ENCODE measurements at regions not wholly inside any gene's neighbourhood (a gene's known extent, or its start where the extent isn't known, plus 50 kb on each side); places are given as distances from the start of the nearest gene placed in this dataset.
"Not testable (repeated sequence)": the region's sequence is repeated elsewhere in the genome, so short reads cannot be mapped to it uniquely, and the experiment has no call there.

GRCh38 chr21:31530897-31531705, 128.4 kb upstream of the SOD1 start:
- no peak for DNase-seq

- DNase-seq, result no peak
These were observed 129.1 kb upstream of the SOD1 start for GRCh38 chr21:31530364-31530763.

- DNase-seq, result no peak
These were observed 130.1 kb upstream of the SOD1 start for GRCh38 chr21:31529406-31529805.

GRCh38 chr21:31526040-31526439, 133.5 kb upstream of the SOD1 start:
- no peak for DNase-seq

- DNase-seq, result no peak
These were observed 135.4 kb upstream of the SOD1 start for GRCh38 chr21:31524140-31524539.

- no peak for DNase-seq
These were observed 138.0 kb upstream of the SOD1 start for GRCh38 chr21:31521515-31521914.

- DNase-seq, result no peak
These were observed 138.9 kb upstream of the SOD1 start for GRCh38 chr21:31520561-31521098.

GRCh38 chr21:31518580-31518979, 140.9 kb upstream of the SOD1 start:
- DNase-seq, result no peak

GRCh38 chr21:31517664-31518414, 141.7 kb upstream of the SOD1 start:
- no peak for DNase-seq

GRCh38 chr21:31515253-31515652, 144.2 kb upstream of the SOD1 start:
- DNase-seq, result no peak

GRCh38 chr21:31514598-31514997, 144.9 kb upstream of the SOD1 start:
- DNase-seq, result no peak

GRCh38 chr21:31513541-31513940, 146.0 kb upstream of the SOD1 start:
- not testable (repeated sequence) for DNase-seq

- not testable (repeated sequence) for DNase-seq
These were observed 147.5 kb upstream of the SOD1 start for GRCh38 chr21:31511999-31512398.

GRCh38 chr21:31511258-31511657, 148.2 kb upstream of the SOD1 start:
- DNase-seq, result no peak

- peak; percentile 91 for DNase-seq
These were observed 150.1 kb upstream of the SOD1 start for GRCh38 chr21:31509194-31510017.

- DNase-seq, result no peak
These were observed 153.5 kb upstream of the SOD1 start for GRCh38 chr21:31505975-31506374.

GRCh38 chr21:31503939-31504338, 155.6 kb upstream of the SOD1 start:
- DNase-seq, result no peak

- DNase-seq, result no peak
These were observed 156.0 kb upstream of the SOD1 start for GRCh38 chr21:31503467-31503866.

GRCh38 chr21:31502537-31503143, 156.9 kb upstream of the SOD1 start:
- no peak for DNase-seq

- DNase-seq, result no peak
These were observed 157.6 kb upstream of the SOD1 start for GRCh38 chr21:31501926-31502325.

GRCh38 chr21:31500982-31501381, 156.9 kb upstream of the TIAM1 start:
- DNase-seq, result no peak

GRCh38 chr21:31500071-31500470, 156.0 kb upstream of the TIAM1 start:
- DNase-seq, result no peak

- no peak for DNase-seq
These were observed 154.9 kb upstream of the TIAM1 start for GRCh38 chr21:31498985-31499384.
